NCI-H146 (cell line): ENCODE measurements at regions not wholly inside any gene's neighbourhood (a gene's known extent, or its start where the extent isn't known, plus 50 kb on each side); places are given as distances from the start of the nearest gene placed in this dataset.

ENCODE experiments used
- DNase-seq: peaks from one replicate; lab custom pipeline; 2025; lab: John Stamatoyannopoulos, UW

DNA sequence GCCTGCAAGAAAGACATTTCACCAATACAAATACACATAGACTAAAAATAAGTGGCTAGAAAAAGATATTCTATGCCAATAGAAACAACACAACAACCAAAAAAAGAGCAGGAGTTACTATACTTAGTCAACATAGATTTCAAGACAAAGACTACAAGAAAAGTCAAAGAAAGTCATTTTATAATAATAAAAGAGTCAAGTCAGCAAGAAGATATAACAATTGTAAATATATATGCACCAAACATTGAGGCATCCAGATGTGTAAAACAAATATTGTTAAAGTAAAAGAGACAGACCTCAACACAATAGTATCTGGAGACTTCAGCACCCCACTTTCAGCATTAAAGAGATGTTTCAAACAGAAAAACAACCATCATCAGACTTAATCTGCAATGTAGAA is 104.6 kb downstream of the AMY1C start:
- no peak for DNase-seq

DNA sequence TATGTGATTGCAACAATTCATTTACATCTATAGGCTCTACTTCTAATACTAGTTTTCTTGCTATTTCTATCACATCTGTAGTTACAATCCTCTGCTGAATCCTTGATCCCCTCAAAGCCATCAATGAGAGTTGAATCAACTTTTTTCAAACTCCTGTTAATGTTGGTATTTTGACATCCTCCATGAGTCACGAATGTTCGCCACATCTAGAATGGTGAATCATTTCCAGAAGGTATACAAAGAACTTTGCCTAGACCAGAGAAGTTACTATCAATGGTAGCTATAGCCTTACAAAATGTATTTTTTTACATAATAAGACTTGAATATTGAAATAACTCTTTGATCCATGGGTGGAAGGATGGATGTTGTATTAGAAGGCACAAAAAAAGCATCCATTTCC is 110.0 kb downstream of the AMY1C start:
- DNase-seq: no peak

DNA sequence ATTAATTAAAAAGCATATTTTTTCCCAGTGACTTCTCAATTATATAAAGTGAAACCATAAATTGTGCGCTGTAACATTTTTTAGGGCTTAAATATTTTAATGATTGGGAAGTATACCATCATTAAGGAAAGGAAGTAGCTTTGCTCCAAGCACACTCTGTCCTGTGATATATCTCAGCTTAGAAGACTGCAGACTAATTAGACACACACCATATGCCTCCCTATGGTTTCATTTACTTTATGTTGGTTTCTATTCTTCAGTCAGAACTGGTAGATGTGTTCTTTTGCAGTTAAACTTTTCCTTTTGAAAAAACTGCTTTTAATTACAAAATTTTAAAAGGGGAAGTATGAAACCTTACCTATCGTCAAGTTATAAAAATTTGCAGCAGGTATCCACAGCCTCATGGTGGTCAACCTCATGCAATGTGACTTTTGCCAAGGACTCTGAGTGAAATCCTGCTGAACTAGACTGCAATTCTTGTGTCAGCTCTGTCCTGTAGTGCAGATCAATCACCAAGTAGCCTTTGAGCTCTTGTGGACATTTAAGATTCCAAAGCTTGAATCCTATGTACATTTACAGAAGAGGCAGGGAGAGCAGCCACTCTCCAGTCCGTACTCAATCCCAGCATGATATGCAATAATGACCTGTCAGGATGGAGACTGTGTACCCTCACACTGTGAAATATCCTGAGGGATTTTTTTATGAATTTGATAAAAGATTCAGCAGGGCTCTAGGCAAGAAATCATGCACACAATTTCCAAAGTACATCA is 149.1 kb downstream of the AMY1C start:
- DNase-seq: no peak

DNA sequence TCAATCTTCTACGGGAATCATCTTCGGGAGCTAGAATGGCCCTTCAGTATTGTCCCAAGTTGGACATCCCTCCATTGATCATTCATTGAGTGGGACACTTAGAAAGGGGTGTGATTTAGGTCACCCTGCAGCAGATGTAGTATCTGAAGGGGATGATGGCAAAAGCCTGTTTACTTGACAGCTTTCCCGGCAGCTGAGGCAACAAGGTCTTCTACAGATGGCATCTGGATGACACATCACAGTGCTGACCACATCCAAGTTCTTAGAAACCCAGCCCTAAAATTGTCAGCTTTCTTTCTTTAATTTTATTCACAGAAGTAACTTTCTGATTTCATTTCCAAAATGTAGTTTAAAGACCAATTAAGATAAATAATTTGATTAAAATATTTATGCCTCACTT is 150.3 kb downstream of the AMY1C start:
- no peak for DNase-seq

DNA sequence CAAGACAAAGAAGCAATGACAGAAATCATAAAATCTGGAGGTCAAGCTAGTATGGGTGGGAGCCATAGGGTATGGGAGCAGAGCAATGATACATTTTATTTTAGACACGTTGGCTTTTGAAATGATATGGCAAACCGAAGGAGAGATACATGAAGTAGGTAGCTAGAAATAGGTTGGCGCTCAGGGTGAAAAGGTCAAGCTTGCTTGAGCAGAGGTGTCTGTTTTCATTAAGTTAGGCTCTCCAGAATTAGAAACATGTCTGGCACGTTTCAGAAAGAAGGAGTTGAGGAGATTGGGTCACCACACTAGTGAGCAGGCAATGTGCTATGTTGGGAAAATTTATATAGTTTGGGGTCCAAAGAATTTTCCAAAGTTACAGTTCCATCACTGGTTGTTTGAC is 151.4 kb downstream of the AMY1C start:
- no peak for DNase-seq

DNA sequence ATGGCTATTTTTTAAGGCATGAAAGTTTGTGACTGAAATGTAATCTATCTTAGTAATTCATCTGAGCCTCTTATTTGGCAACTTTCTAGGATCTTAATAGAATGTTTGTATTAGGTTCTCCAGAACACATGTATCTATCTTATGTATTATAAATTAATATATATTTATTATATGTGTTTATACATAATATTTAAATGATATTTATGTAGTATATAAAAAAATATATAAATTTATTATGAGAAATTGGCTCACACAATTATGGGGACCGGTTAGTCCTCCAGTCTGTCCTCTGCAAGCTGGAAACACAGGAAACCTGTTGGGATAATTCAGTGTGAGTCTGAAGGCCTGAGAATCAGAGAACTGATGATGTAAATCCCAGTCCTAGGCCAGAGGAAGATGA is 155.7 kb downstream of the AMY1C start:
- DNase-seq: no peak

DNA sequence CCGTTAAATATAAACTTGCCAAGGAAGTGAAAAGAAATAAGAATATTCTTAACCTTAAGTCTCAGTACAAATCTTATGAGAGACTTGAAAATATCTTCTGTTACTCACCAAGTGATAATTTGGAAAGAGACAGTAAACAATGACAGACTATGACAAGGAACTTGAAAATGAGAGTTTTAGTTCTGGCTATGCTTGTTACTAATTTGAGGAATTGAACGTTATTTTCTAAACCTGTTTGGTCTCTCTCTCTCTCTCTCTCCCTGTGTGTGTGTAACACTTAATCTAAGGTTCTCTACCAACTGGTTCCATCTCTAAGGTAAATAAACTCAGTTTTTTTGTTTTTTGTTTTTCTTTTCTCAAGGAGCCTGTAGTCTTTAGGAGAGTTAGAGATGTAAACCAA is 161.8 kb downstream of the AMY1C start:
- DNase-seq: no peak

DNA sequence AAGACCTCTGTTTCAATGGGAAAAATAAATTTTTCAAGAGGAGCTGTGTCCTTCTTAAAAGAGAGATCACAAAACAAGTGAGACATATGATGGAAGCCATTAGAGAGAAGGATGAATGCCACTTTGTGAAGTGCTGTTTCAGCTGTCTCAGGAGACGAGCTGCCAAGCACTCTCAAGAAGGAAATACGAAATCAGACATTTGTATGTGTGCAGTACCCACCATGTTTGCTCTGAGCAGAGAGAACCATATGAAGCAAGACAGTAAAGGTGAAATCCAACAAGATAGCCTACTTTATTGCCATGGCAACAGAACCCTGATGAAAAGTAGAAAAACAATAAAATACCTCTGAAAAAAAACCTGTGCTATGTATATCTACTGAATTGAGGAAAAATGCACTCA is 168.1 kb downstream of the AMY1C start:
- DNase-seq: no peak

DNA sequence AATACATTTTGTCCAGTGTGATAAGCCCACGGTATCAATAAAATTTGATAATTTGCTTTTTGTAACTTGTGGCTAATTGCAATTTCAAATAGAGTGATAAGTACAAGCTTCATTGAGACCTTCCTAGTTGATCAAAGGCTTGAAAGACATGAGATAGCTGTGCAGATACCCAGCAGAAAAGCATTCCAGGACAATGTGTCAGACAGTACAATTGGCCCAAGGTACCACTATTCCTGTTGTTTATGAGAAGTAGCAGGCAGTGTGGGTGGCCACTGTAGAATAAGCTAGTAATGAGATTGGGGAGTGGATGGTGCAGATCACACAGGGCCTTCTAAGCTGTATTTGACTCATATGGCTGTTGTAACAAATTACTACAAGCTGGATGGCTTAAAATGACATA is 182.2 kb downstream of the AMY1C start:
- DNase-seq: no peak

DNA sequence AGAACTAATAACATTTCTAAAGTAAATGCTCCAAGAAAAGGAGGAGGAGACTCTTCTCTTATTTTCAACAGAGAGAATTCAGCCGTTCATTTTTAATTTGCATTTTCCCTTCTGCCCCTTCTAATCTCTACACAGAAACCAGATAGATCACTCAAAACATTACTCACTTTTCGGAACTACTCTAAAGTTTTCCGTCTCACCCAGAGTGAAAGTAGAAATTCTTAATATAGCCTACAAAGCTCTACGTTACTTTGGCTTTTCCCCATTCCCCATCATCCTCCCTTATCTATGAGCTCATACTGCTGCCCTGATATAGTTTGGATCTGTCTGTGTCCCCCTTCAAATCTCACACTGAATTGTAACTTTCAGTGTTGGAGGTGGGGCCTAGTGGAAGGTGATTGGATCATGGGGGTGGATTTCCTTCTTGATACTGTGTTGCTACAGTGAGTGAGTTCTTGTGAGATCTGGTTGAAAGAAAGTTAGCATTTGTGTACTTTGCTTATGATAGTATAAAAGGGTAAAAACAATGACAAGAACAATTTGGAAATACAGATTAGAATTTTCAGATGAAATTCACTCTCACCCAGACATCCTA is 188.2 kb downstream of the AMY1C start:
- DNase-seq: no peak

DNA sequence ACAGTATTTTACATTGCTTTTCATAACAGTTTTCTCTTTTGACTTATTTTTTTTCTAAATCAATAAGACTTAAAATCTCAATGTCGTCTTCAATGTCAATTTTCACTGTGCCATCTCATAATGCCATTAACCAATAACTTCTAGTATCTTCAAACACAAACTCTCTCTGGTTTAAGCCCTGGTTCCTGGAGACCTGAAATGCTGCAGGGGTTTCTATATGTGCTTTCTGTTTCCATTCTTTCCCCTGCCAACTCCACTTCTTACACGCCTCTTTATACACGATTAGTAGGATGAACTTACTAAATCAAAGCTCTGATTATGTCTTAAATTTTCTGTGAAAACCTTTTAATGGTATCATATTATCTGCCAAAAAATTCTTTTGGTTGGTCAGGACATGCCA is 191.4 kb downstream of the AMY1C start:
- DNase-seq: no peak

DNA sequence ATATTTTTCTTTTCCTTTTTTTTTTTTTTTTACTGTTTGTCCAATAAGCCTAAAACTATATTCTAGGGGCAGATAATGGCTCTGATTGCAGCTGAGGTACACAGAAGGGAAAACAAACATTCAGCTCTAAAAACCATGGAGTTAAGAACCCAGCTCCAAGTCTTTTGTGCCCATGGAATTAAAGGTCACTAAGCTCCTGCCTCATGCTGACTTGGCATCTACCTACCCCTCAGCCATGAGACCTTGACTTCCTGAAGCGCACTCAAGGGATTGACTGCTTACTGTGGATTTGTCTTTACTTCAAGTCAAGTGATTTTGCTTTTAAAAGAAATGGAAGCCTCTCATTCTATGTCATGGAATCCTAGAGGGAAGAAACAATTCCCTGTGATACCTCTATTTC is 192.3 kb downstream of the AMY1C start:
- no peak for DNase-seq

DNA sequence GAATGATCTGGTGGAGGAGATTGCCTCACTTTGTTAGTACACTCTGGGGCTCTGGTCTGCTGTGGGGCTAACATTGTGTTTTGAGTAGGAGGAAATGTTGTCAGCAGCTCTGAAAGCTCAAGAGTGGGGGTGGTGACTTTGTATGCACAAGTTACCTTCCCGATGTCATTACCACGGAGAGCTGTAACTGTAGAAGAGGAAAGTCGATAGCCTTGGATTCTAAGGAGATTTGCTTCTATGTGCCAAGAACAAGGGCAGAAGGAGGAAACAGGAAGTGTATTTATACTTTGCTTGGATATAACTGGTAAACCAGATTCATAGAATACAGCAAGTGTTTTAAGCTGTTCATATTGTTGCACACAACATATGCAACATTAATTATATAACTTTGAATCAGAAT is 196.1 kb downstream of the AMY1C start:
- DNase-seq: no peak

DNA sequence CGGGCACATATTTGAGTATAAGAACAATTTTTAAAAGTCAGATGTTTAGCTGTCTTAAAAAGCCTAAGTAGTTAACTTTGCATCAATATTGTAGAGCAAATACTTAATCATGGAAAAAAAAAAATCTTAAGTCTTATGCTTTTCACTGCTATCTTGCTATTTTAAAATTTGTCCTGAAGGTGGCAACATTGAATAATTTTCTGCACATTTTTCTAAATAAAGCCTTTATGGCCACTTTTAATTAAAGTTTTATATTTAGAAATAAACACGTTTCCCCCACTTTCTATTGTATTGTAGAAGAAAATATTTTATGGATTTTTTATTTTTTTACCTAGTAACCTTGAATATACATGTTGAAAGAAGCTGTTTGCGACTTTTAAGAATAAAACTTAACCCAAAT is 198.8 kb downstream of the AMY1C start:
- DNase-seq: no peak

DNA sequence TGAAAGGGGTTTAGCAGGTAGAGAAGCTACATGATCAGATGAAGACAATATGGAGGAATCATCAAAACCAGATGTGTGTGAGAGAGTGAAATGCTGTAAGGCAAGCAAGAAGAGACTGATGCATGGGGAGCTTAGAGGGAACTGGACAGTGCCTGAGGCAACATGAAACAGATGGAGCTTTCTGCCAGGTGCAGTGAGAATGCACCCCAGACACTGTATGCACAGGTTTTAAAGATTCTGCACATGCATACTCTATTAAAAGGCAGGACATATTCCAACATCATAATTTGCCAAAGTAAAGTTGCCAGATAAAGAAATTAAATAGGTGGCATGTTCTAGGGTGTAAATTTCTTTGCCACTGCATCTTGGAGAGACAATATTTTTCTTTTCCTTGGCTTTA is 200.1 kb downstream of the AMY1C start:
- peak; percentile 53 for DNase-seq

DNA sequence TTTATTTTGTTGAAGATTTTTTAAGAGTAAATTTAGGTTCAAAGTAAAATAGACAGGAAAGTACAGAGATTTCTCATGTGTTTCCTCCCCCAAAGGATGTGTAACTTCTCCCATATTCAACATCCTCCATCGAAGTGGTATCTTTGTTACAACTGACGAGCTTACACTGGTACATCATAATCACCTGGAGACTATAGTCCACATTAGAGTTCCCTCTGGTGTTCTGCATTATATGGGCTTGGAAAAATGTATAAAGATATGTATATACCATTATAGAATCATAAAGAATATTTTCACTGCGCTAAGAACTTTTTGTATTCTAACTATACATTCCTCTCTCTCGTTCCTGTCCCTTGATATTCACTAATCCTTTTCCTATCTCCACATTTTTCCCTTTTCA is 203.7 kb downstream of the AMY1C start:
- DNase-seq: no peak

DNA sequence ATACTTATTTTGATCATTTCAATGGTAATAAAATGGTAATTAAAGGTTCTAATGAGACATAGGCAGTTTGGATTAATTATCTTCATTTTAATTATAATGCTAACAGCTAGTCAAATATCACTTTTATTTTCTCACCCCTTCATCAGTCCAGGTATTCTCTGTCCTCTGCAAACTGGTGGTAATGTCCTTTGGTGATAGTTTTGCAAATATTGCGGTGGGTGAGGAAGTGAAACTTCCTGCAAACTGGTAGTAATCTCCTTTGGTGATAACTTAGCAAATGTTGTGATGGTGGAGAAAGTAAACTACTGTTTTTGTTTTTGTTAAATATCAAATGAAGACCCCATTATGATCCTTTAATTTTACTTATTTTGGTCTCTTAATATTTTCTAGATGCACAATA is 209.0 kb downstream of the AMY1C start:
- DNase-seq: no peak

DNA sequence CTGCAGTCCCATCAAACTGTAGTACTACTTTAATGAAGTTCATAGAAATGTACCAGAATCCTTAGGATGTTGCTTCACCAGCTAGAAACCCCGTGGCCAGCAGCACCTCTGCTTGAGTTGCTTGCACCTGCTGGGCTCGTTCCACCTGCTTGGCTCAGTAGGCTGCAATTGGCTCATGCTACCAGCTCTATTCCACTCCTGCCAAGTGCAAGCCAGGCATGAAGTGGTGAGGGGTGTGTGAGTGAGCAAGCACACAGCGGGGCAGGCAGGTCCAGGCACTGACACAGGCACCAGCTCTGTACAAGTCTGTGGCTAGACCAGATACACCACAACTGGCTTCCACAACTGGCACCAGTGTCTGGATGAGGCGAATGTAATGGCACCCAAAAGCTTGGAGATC is 209.9 kb downstream of the AMY1C start:
- no peak for DNase-seq

DNA sequence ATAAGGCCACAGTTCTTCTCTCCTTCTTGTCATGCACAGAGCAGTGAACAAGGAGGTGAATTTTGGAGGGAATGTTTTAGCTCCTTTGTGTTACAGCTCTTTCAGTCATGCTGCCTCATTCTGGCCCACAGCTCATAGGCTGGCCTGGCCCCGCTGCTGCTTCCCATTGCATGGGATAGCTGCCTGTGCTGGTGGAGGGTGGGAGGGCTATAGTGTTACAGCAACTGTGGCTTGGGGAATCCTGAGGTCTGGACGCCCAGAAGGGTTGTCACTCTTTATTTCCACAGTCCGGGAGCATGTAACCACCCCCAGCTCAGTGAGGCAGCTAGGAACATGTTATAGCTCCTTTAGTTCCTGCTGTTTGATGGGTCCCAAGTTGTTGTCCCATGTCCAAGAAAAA is 210.3 kb downstream of the AMY1C start:
- DNase-seq: no peak

DNA sequence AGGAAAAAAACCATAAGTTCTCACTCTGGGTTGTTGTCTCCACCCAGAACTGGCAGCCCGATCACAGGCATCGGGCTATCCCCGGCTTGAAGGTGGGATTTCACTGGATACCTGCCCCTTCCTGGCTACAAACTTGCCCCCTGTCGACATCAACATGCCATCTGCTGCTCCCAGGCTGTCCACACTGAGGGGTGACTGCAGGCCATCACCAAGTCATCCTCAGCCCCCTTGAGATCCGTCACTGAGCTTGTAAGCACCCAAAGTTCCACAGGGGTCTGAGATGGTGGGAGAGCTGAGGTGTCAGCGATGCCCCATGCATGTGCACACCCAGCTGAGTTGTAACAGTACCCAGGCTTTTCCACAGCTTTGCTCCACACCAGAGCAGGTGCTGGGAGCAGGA is 211.0 kb downstream of the AMY1C start:
- DNase-seq: no peak

DNA sequence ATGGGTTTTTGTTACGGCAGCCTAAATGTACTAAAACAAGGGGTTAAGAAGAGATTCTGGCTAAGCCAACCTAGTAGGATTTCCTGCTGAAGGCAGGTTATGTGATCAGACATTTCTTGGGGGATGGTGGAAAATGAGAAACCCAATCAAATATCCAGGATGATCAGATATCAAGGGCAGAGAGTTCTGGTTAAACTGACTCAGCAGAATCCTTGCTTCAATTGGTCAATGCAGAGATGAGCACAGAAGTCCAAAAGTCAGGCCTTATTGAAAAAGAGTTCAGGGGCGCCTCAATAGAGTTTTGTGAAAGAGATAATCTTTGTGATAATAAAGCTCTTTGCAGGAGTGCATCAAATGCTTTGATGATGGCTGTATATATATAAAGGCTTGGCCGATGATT is 237.1 kb downstream of the AMY1C start:
- DNase-seq: no peak

DNA sequence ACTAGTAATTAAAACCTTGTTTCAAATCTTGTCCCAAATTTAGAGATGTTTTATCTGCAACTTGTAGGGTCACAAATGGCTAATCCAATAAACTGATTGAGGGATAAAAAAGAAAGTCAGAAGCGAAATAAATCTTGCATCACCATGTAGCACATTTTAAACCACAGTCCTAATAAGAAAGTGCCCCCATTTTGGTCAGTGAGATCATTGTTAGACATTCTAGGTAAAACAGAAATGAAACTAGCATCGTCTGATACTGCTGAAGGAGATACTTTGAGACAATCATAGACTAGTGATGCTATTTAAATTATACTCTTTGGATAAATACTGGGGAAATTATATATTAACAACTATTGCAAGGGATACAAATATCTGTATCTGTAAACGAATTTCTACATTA is 247.9 kb downstream of the AMY1C start:
- DNase-seq: no peak

DNA sequence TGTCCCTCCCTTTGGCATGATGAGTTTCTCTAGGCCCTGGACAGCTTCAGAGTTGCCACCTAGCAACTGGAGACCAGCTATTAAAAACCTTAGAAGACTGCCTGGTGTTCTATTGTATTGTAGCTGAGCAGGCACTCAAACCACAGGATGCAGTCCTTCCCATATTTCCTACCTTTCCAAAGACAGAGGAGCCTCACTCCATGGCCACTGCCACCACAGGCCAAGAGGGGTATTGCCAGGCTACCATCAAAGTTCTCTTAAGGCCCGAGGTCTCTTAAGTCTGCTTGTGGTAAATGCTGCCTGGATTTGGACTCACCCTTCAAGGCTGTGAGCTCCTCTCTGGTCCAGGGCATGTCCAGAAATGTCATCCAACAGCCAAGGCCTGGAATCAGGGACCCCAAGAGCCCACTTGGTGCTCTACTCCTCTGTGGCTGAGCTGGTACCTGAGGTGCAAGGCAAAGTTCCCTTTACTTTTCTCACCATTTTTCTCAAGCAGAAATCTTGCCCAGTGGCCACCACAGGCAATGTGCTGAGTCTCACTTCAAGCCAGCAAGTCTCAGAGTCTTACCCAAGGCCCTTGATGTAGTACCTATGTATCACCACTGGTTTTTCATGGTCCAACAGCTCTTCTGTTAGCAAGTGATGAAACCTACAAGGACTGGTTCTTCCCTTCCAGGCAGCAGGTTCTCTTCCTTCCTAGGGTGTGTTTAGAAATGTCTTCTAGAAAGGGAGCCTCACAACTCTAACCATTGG is 269.4 kb downstream of the AMY1C start:
- no peak for DNase-seq

DNA sequence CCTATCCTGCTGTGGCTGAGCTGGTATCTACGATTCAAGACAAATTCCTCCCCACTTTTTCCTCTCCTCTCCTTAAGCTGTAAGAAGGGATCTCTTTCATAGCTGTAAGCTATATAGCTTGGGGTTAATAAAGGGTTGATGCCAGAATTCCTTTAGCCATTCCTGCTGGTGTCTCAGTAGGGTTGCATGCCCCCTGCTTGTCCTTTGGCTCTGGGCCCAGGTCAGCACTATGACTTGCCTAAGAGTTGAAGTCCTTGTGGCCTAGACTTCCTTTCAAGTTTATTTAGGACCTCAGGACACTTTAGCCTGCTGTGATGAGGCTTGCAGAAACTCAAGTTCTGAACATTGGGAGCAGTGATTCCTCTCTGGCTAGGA is 270.0 kb downstream of the AMY1C start:
- DNase-seq: no peak
